ENCODE measurements at regions not wholly inside any gene's neighbourhood (a gene's known extent, or its start where the extent isn't known, plus 50 kb on each side); places are given as distances from the start of the nearest gene placed in this dataset.

- Histone ChIP-seq H3K4ac (ENCODE audit: low read depth, low read length) (no peak overlapping the region), H3K79me2 (ENCODE audit: insufficient read depth, low read length) (no peaks in the 10 kb centered on the region), H4K8ac (replicated peaks; ENCODE audit: insufficient read length, low read depth, low read length) (no peak overlapping the region), H4K91ac (ENCODE audit: insufficient read length, low read depth, low read length) (no peak overlapping the region), H3K4me1 (ENCODE audit: insufficient read depth, low read length) (no peaks in the 10 kb centered on the region), H3K4me2 (ENCODE audit: insufficient read depth, insufficient read length, low read length) (no peak overlapping the region), H4K20me1 (ENCODE audit: control insufficient read depth, insufficient read depth, insufficient read length) (no peaks in the 10 kb centered on the region), H2AFZ (ENCODE audit: low read length) (no peak overlapping the region), H2AK5ac (ENCODE audit: insufficient read length, low read length) (no peak overlapping the region), H2BK15ac (ENCODE audit: low read depth, low read length) (no peak overlapping the region), H3K18ac (ENCODE audit: insufficient read length, low read depth, low read length) (no peak overlapping the region), H3K14ac (ENCODE audit: insufficient read depth, low read length) (peak overlapping the region; percentile 20; the same call in 1 of the 2 replicates), H3K27ac (ENCODE audit: insufficient read length, low read depth, low read length) (no peak overlapping the region), H3K23ac (ENCODE audit: insufficient read length, low read depth, low read length) (no peak overlapping the region), H3K56ac (ENCODE audit: insufficient read length, low read depth, low read length) (no peak overlapping the region), H3K27me3 (ENCODE audit: insufficient read depth, low read length) (no peaks in the 10 kb centered on the region), H2BK5ac (ENCODE audit: insufficient read length, low read length) (no peak overlapping the region), H3K79me1 (ENCODE audit: insufficient read depth, low read depth, low read length, poor library complexity, severe bottlenecking) (no peaks in the 10 kb centered on the region), H2BK120ac (ENCODE audit: low read depth, low read length, poor library complexity, severe bottlenecking) (no peak overlapping the region), H3K23me2 (ENCODE audit: insufficient read length, low read depth, low read length, poor library complexity, severe bottlenecking) (peaks cover under 1% of the 10 kb centered on the region), H2BK20ac (ENCODE audit: low read depth, low read length, poor library complexity, severe bottlenecking) (no peak overlapping the region), H4K5ac (ENCODE audit: insufficient read length, low read depth, low read length) (no peak overlapping the region), H3T11ph (ENCODE audit: low read length) (no peak overlapping the region), H3K9ac (ENCODE audit: extremely low read depth, insufficient read length, low read length) (no peak overlapping the region), H3K9me3 (ENCODE audit: control insufficient read depth, low read depth, low read length) (no peaks in the 10 kb centered on the region), H2BK12ac (ENCODE audit: insufficient read length, low read depth, low read length) (no peak overlapping the region)
- H3K27ac Mint-ChIP-seq: no peak overlapping the region
- no CpG with 5 or more reads among the region's 19 CpGs for WGBS (ENCODE audit: extremely low coverage, insufficient read length, low lambda C conversion rate)
- H3K36me3 Mint-ChIP-seq (ENCODE audit: insufficient read depth in 1 of 3, low read depth in 3 of 3): no peaks in the 10 kb centered on the region
- no peak overlapping the region for H3K4me3 Mint-ChIP-seq
- TF ChIP-seq CTCF (conservative IDR thresholded peaks at IDR 0.05): no peak
- peaks cover 20% of the 10 kb centered on the region for H3K27me3 Mint-ChIP-seq (ENCODE audit: low read depth)
- no peaks in the 10 kb centered on the region for H3K9me3 Mint-ChIP-seq
- peaks cover 3 to 6% of the 10 kb centered on the region in 2 experiments; a peak in 3 of 4 replicates for H3K4me1 Mint-ChIP-seq
- DNase-seq: no peak
Observed at GRCh38 chr6:166866839-166867637, 89.3 kb downstream of the RNASET2 start.

Data from H9 (cell line).